ENCODE measurements at regions not wholly inside any gene's neighbourhood (a gene's known extent, or its start where the extent isn't known, plus 50 kb on each side); places are given as distances from the start of the nearest gene placed in this dataset.

DNA sequence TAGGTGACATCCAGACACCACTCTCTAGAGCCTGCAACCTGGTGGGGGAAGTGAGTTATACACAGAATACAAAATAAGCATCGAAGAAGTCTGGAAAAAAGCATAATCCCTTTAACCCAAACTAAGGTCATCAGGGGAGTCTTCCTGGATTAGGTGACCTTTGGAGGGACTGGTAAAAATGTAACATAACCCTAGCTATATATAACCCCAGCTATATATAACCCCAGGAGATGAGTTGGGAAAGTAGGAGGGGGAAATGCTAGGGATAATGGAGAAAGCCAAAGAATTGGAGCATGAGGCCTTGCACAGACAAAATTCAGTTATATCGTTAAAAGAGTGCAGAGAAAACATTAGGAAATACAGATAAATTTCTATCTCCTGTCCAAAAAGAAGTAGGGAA is 164.8 kb downstream of the QRSL1 start:
- Histone ChIP-seq H3K9me3 (ENCODE audit: control insufficient read depth, low read length) (no peaks in the 10 kb centered on the region), H3K4me3 (ENCODE audit: low read length) (no peak overlapping the region), H3K36me3 (ENCODE audit: control insufficient read depth, insufficient read depth, low read length, severe bottlenecking) (no peaks in the 10 kb centered on the region), H3K27me3 (replicated peaks; ENCODE audit: control insufficient read depth, insufficient read depth, low read length) (peaks cover 21% of the 10 kb centered on the region), H3K4me1 (ENCODE audit: control insufficient read depth, insufficient read depth, low read length) (peaks cover 22% of the 10 kb centered on the region), H3K9ac (ENCODE audit: low read length) (no peak overlapping the region)
- DNase-seq (ENCODE audit: low read depth), result no peak

DNA sequence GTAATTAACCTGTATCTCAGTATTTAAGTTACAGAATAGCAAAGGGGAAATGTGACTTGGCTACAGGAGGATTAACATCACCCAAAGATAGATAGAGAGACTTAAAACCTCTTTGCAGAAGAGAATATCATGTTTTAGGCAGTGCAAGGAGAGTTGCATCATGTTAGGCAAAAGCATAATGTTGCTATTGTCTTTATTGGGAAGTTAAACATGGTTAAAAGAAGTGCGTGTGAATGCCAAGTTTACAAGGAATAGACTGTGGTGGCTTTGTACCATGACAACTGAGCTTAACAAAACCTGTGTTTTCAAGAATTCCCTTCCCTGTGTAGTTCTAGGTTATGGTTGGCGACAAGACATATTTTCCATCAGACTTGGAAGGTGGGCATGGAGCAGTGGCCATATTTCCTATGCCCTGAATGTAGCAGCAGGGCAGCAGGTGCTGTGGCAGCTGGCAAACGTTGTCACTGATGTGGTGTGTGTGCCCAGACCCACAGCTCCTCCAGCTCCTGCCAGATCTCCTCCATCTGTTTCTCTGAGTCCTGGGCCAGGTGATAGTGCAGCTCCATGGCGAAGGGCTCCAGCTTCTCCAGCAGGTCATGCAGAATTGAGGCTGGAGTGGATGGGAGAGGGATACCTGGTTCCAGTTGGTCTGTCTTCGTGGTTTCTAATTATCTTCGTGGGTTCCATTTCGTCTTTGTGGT is 163.3 kb downstream of the QRSL1 start:
- Histone ChIP-seq H3K4me3 (ENCODE audit: low read length) (no peak overlapping the region), H3K36me3 (ENCODE audit: control insufficient read depth, insufficient read depth, low read length, severe bottlenecking) (no peaks in the 10 kb centered on the region), H3K9ac (ENCODE audit: low read length) (no peak overlapping the region), H3K9me3 (ENCODE audit: control insufficient read depth, low read length) (no peaks in the 10 kb centered on the region), H3K27me3 (replicated peaks; ENCODE audit: control insufficient read depth, insufficient read depth, low read length) (peaks cover 17% of the 10 kb centered on the region), H3K4me1 (ENCODE audit: control insufficient read depth, insufficient read depth, low read length) (peaks cover 8% of the 10 kb centered on the region)
- DNase-seq (ENCODE audit: low read depth), result no peak

DNA sequence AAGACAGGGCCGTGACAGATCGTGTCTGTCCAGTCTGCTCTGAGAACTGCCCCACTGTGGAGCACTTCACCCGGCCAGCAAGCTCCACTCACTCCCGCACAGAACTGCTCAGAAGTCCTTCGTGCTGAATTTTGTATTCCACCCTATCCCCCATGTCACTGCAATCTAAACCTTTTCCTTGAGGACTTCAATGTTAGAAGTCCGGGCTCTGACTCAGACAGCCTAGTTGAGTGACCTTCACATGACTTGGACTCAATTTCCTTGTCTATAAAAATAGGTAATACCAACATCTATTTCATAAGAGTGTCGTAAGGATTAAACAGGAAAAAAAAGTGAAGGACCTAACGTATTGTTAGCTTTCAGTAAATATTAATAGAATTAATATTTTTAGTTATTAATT is 161.6 kb downstream of the QRSL1 start:
- H3K4me1 ChIP-seq (ENCODE audit: control insufficient read depth, insufficient read depth, low read length), result no peaks in the 10 kb centered on the region
- H3K27me3 ChIP-seq (replicated peaks; ENCODE audit: control insufficient read depth, insufficient read depth, low read length), result peaks cover 16% of the 10 kb centered on the region
- no peak overlapping the region for H3K4me3 ChIP-seq (ENCODE audit: low read length)
- H3K36me3 ChIP-seq (ENCODE audit: control insufficient read depth, insufficient read depth, low read length, severe bottlenecking), result no peaks in the 10 kb centered on the region
- no peaks in the 10 kb centered on the region for H3K9me3 ChIP-seq (ENCODE audit: control insufficient read depth, low read length)
- DNase-seq (ENCODE audit: low read depth), result no peak
- H3K9ac ChIP-seq (ENCODE audit: low read length), result no peak overlapping the region

DNA sequence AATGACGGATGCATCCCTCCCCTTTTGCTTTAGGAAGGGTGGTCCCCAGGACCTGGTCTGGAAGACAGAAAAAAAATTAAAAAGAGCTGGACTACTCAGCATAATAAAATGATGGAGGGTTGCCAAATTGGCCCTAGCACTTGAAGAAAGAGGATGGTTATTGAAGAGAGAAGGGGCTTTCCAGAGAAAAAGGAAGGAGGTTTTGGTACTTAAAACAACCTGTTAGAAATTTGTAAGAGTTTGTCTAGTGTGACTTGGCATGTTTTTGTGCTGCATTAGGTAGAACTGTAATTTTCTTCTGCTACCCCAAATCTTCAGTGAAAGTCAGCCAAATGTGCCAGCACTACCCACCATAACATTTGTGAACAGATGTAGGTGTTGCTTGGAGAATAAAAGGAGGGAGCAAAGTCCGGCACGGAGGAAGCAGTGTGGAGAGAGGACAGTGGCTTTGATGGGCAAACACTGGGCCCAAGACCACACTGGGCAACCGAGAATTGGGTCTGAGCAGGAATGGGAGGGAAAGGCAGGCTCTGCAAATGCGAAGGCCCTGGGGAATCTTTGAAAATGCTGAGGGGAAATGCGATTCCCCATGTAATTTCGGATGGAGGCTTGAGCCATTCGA is 160.9 kb downstream of the QRSL1 start:
- no peak overlapping the region for H3K4me3 ChIP-seq (ENCODE audit: low read length)
- DNase-seq (ENCODE audit: low read depth), result no peak
- H3K9me3 ChIP-seq (ENCODE audit: control insufficient read depth, low read length), result no peaks in the 10 kb centered on the region
- H3K9ac ChIP-seq (ENCODE audit: low read length), result no peak overlapping the region
- no peaks in the 10 kb centered on the region for H3K36me3 ChIP-seq (ENCODE audit: control insufficient read depth, insufficient read depth, low read length, severe bottlenecking)
- H3K4me1 ChIP-seq (ENCODE audit: control insufficient read depth, insufficient read depth, low read length), result no peaks in the 10 kb centered on the region
- peaks cover 12% of the 10 kb centered on the region for H3K27me3 ChIP-seq (replicated peaks; ENCODE audit: control insufficient read depth, insufficient read depth, low read length)

DNA sequence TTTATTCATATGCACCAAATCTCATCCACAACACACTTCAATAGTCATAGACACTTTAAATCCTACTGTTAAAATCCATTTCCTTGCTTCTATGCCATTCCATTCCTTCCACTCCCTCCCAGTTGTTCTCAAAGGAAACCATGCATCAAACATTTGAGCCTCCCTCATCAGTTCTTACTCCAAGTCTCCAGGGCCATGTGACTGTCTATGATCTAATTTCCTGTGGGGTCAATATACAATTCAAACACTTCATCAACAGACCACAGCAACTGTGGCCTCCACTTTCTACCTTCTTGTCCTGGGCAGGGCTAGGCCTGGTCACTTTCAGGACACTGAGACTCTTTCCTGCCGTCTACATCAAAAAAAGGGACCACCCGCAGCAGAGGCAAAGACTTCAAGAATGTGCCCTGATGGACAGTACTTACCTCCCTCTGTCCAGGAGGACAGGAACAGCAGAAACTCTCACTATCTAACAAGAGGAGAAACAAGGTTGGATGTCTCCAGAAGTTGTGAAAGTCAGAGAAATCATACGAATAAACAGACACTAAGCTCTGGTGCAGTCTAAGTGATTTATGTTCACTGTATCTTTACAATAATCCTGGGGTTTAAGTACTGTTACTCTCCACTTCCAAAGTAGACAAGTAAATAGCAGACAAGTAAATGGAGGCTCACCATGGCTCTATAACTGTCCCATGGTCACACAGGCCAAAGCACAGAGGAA is 160.2 kb downstream of the QRSL1 start:
- peaks cover 12% of the 10 kb centered on the region for H3K27me3 ChIP-seq (replicated peaks; ENCODE audit: control insufficient read depth, insufficient read depth, low read length)
- H3K36me3 ChIP-seq (ENCODE audit: control insufficient read depth, insufficient read depth, low read length, severe bottlenecking), result no peaks in the 10 kb centered on the region
- no peaks in the 10 kb centered on the region for H3K9me3 ChIP-seq (ENCODE audit: control insufficient read depth, low read length)
- no peak overlapping the region for H3K4me3 ChIP-seq (ENCODE audit: low read length)
- H3K4me1 ChIP-seq (ENCODE audit: control insufficient read depth, insufficient read depth, low read length), result no peaks in the 10 kb centered on the region
- H3K9ac ChIP-seq (ENCODE audit: low read length), result no peak overlapping the region
- DNase-seq (ENCODE audit: low read depth), result no peak

DNA sequence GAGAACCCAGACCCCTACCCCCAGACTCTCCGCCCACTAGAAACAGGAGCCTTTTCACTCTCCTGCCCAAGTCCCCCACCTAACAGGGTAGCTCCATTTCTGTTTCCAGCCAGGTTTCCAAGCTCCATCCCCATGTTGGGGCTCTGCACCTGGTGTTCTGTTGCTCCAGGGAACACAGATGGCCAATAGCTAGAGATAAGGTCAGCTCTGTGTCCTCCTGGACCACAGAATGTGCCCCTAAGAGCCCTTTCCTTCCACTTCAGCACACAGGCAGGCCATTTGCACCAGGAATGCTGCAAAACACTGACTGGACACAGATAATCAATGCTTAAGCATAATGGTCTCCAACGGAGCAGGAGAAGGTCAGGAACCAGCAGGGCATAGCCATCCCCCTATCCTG is 159.4 kb downstream of the QRSL1 start:
- H3K9me3 ChIP-seq (ENCODE audit: control insufficient read depth, low read length), result no peaks in the 10 kb centered on the region
- H3K27me3 ChIP-seq (replicated peaks; ENCODE audit: control insufficient read depth, insufficient read depth, low read length), result peaks cover 12% of the 10 kb centered on the region
- H3K9ac ChIP-seq (ENCODE audit: low read length), result no peak overlapping the region
- no peak overlapping the region for H3K4me3 ChIP-seq (ENCODE audit: low read length)
- no peaks in the 10 kb centered on the region for H3K4me1 ChIP-seq (ENCODE audit: control insufficient read depth, insufficient read depth, low read length)
- H3K36me3 ChIP-seq (ENCODE audit: control insufficient read depth, insufficient read depth, low read length, severe bottlenecking), result no peaks in the 10 kb centered on the region
- DNase-seq (ENCODE audit: low read depth), result no peak

DNA sequence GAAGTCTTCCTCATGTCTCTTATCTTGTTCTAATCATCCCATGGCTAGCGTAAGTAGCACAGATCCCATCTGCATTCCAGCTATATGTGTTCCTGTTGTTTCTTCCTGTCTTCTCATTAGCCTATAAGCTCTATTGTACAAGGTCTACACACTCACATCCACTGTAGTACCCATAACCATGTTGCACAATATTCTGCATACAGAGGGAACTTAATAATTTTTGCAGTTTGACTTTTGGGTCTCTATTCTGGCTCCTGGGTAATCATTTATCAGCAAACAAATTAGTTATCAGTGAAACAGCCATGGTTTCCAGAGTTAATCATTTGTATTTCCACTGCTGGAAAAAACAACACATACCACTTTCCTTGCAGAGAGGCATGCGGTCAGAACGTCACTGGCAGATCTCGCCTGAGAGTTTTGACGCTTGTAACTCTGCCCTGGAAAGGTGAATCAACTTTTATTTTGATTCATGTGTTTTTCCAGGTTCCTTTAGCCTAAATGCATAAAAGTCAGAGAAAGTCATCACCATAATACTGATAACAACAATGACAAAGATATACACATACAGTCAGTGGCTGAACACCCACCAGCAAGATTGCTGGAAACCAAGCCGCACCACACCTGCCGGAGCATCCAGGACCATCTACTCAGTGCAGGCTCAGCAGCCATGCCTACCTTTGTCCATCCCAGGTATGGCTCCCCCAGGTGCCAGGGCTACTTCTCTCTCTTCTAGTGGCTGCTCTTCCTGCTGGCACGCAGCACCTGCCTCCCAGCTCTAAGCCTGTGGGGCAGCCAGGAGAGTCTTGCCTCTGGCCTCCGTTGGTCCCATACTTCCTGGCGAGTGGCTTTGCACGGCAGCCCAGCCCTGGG is 158.2 kb downstream of the QRSL1 start:
- no peak for DNase-seq (ENCODE audit: low read depth)
- Histone ChIP-seq H3K4me3 (ENCODE audit: low read length) (no peak overlapping the region), H3K36me3 (ENCODE audit: control insufficient read depth, insufficient read depth, low read length, severe bottlenecking) (no peaks in the 10 kb centered on the region), H3K4me1 (ENCODE audit: control insufficient read depth, insufficient read depth, low read length) (no peaks in the 10 kb centered on the region), H3K9ac (ENCODE audit: low read length) (no peak overlapping the region), H3K27me3 (replicated peaks; ENCODE audit: control insufficient read depth, insufficient read depth, low read length) (peaks cover 4% of the 10 kb centered on the region), H3K9me3 (ENCODE audit: control insufficient read depth, low read length) (no peaks in the 10 kb centered on the region)

DNA sequence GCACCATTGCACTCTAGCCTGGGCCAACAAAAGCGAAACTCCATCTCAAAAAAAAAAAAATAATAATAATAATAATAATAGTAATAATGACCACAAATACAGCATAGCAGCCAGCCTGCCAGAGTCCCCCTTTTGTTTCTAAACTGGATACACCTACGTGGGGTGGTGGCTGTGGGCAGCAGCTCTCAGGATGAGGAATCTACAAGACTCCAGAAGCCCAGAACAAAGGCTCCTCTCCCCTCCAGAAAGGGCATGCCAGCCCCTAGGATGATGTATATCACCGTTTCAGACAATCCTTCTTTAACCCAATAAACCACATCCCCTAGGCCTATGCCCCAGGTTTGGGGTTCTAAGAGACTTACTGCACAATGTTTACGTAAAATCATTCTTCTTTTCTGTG is 155.9 kb downstream of the QRSL1 start:
- Histone ChIP-seq H3K27me3 (replicated peaks; ENCODE audit: control insufficient read depth, insufficient read depth, low read length) (peaks cover 4% of the 10 kb centered on the region), H3K4me1 (ENCODE audit: control insufficient read depth, insufficient read depth, low read length) (no peaks in the 10 kb centered on the region), H3K9ac (ENCODE audit: low read length) (no peak overlapping the region), H3K9me3 (ENCODE audit: control insufficient read depth, low read length) (no peaks in the 10 kb centered on the region), H3K36me3 (ENCODE audit: control insufficient read depth, insufficient read depth, low read length, severe bottlenecking) (no peaks in the 10 kb centered on the region), H3K4me3 (ENCODE audit: low read length) (no peak overlapping the region)
- DNase-seq (ENCODE audit: low read depth), result no peak

DNA sequence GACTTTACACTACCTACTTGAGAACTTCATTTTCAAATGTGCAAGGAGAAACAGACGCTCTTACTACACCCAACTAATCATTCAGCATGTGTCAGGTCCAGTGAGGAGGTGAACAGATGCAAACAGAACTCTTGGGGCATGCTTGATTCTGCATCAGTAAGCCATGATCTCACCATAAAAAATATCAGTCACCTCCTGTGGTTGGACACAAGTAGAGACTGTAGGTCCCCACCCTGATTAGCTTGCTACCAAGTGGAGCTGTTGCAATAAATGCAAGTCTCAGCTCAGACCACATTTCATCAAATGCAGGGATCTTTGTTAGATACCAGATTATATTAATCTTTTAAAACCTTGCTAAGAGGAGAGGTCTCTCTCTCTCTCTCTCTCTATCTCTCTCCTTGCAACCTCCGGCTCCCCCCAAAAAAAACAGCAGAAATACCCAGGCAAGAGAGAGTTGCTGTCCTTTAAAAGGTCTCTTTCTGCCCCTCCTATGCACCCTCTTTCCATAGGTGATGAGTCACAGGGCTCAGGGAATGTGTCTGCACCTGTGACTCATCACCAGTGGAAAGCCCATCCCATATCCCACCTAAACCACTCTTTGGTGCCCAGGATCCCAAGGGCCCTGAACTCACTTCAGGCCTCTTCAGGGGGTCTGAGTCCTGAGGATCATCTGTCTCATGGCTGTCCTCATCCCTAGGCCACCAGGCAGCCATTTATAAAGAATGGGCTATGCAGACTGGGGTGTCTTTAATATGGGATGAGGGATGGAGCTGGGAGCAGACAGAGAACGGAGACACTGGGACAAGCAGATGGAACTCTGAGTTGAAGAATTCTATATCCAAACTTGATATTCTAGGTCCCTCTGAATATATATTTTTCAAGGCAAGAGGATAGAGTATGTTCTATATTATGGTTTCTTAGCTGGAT is 154.5 kb downstream of the QRSL1 start:
- no peak overlapping the region for H3K4me3 ChIP-seq (ENCODE audit: low read length)
- peaks cover 4% of the 10 kb centered on the region for H3K27me3 ChIP-seq (replicated peaks; ENCODE audit: control insufficient read depth, insufficient read depth, low read length)
- H3K4me1 ChIP-seq (ENCODE audit: control insufficient read depth, insufficient read depth, low read length), result no peaks in the 10 kb centered on the region
- no peak for DNase-seq (ENCODE audit: low read depth)
- H3K9me3 ChIP-seq (ENCODE audit: control insufficient read depth, low read length), result peaks cover 4% of the 10 kb centered on the region
- H3K9ac ChIP-seq (ENCODE audit: low read length), result no peak overlapping the region
- no peaks in the 10 kb centered on the region for H3K36me3 ChIP-seq (ENCODE audit: control insufficient read depth, insufficient read depth, low read length, severe bottlenecking)

DNA sequence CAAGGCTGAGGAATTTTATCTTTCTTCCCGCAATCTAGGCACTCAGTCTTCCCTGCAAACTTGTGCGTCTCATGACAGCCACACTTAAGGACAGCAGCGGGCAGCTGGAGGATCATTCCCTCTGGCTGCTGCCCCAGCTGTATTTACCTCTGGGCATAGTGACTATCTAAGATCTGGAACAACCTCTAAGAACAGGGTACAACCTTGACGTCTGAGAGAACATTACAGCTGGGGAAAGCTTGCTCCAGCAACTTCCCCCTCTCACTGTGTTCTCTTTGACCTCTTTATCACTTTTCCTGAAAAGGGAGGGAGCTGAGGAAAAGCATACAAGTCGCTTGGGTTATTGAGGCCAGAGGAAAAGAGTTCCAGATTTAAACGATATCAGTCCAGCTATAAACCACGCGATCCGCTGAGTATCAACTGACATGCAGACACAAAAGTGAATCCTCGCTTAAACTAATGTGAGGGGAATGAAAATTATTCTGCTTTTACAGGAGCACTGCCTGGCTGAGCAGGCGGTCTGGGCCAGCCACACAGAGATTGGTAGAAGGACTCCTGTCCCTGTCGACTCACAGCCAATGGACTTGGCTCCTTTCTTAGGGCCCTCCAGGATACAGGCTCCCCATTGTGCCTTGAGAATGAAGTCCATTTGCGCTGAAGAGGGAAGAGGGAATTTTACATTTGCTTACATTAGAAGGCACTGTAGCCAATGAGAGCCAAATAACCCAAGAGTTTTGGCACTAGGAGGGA is 153.3 kb downstream of the QRSL1 start:
- no peak for DNase-seq (ENCODE audit: low read depth)
- no peaks in the 10 kb centered on the region for H3K4me1 ChIP-seq (ENCODE audit: control insufficient read depth, insufficient read depth, low read length)

More for the DNA sequence above, 153.3 kb downstream of the QRSL1 start:
- peaks cover 7% of the 10 kb centered on the region for H3K9me3 ChIP-seq (ENCODE audit: control insufficient read depth, low read length)
- peaks cover 4% of the 10 kb centered on the region for H3K27me3 ChIP-seq (replicated peaks; ENCODE audit: control insufficient read depth, insufficient read depth, low read length)
- H3K36me3 ChIP-seq (ENCODE audit: control insufficient read depth, insufficient read depth, low read length, severe bottlenecking), result no peaks in the 10 kb centered on the region
- no peak overlapping the region for H3K4me3 ChIP-seq (ENCODE audit: low read length)
- no peak overlapping the region for H3K9ac ChIP-seq (ENCODE audit: low read length)
